ENCODE measurements at regions not wholly inside any gene's neighbourhood (a gene's known extent, or its start where the extent isn't known, plus 50 kb on each side); places are given as distances from the start of the nearest gene placed in this dataset.

GRCh38 chr19:31611046-31611877, 262.0 kb upstream of the TSHZ3 start:
- no peak for DNase-seq

GRCh38 chr19:31612873-31613272, 263.6 kb upstream of the TSHZ3 start:
- no peak for DNase-seq

DNA sequence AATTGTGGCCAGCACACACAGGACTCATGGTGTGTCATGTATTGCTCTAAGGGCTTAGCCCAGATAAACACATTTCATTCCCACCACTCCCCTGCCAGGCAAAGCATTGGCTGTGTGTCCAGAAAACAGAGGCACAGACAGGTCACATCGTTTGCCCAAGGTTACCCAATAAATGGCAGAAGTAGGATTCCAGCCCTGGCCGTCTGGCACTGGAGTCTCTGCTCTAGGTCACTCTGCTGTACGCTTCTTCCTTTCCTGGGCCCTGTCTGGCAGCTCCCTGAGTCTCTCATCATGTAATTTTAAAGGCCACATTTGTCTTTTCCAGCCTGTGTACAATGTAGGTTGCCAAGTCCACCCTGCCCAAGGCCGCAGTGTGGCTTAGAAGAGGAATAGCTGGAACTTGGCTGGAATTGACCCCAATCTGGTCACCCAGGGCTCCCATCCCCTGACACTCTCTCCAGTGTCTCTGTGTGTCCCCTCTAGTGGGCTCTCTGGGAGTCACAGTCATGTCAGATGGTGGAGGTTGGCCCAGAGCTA, 264.5 kb upstream of the TSHZ3 start:
- no peak for DNase-seq

DNA sequence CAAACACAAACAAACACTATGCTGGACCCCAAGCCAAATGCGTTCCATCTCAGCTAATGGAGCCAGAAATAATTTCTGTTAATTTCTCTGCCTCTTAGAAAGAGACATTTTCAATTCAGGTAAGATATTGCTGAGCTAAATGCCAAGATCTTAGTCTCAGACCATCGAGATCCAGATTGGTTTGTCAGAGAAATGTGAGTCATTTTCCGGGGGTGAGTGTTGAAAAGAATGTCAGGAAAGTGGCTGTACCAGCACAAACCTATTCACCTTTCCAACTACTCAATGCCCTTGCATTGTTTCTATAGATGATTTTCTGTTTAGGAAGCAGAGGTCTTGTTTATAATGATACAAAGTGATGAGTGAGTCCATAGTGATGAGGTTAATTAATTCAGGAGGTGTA, 266.8 kb upstream of the TSHZ3 start:
- DNase-seq = no peak

GRCh38 chr19:31617010-31617585, 267.9 kb upstream of the TSHZ3 start:
- DNase-seq = no peak

DNA sequence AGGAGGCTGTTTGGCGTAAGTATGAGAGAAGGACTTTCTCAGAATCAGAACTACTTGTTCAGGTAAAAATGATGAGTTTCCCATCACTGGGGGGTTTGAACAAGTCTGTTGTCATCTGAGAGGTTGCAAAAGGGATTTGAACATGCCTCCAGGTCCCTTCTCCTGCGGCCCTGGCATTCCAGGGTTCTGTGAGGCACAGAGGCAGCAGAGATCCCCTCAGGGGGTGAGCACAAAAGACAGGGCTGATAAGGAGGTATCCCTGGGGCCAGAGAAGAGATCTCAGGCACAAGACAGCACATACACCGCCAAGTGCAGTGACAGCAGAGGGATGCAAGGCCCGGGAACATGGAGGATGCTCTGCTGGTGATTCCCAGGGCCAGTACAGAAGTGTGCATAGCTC, 275.8 kb upstream of the TSHZ3 start:
- DNase-seq = no peak

GRCh38 chr19:31625575-31625974, 276.3 kb upstream of the TSHZ3 start:
- no peak for DNase-seq

DNA sequence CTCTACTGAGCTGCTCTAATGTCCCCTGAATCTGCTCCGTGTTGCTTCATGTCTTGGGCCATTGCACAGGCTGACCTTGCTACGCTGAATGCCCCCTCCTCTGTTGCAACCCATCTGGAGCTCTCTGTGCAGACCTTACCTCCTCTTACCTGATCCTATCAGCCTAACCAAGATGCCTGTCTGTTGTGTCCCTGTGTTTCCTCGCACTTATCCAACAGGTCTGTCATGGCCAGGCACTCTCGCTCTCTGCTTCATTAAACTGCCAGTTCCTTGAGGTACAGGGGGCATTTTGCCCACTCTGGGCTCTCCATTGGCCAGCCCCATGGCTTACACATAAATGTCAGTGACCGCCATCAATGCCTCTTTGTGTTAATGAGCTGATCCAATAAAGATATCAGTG, 277.7 kb upstream of the TSHZ3 start:
- DNase-seq = no peak

DNA sequence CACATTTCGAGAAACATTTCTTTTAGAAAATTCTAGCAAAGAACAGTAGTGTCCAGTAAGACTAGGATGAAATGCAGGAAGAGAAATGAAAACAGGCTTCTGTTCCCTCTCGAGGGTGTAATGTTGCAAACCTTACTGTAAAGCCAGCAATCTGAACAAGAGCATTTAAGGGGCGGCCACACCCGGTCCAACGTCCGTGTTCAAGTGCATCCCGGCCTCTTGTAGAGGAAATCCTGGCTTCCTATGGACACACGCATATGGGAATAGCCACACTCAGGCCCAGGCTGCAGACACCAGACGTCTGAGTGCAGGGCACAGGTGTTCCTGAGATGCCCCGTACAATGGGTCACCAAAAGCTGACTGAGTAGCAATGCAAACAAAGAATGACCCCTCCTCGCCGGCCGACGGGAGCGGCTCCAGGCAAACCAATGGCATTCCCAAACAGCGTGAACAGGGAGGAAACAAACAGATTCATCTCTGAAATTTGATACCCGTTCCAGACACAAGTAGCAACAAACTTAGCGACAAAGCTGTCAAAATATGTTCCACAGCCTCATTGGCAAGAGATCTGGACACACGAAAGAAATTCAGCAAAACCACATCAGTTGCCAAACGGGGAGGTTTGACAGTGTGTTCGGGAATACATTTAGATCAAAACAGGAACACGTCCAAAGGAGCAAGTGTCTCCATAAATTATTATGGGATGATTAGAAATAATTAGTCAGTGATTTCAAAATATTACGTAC, 278.6 kb upstream of the TSHZ3 start:
- DNase-seq = no peak

- no peak for DNase-seq
Measured at GRCh38 chr19:31629579-31630363, 280.5 kb upstream of the TSHZ3 start.

DNA sequence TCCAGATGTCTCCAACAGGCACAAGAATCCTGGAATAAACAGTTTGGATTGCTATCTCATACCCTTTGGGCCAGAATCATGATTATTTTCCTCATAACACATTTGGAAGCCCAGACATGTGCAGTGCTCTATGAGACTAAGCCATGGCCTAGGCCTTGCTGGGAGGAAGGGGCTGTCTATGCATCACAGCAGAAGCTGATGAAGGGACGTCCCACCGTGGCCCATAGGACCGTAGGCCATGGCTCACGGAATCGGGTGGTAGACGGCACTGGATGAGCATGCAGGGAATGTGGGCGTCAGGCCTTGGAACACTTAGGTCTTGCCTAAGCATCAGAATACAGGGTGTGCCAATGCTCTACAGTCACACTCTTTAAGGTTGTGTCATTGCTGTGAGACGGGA, 283.8 kb upstream of the TSHZ3 start:
- no peak for DNase-seq

- DNase-seq = no peak
Measured at GRCh38 chr19:31639306-31639705, 290.1 kb upstream of the TSHZ3 start.

- no peak for DNase-seq
Measured at GRCh38 chr19:31641591-31641990, 292.4 kb upstream of the TSHZ3 start.

- no peak for DNase-seq
Measured at GRCh38 chr19:31648347-31648746, 299.1 kb upstream of the TSHZ3 start.

DNA sequence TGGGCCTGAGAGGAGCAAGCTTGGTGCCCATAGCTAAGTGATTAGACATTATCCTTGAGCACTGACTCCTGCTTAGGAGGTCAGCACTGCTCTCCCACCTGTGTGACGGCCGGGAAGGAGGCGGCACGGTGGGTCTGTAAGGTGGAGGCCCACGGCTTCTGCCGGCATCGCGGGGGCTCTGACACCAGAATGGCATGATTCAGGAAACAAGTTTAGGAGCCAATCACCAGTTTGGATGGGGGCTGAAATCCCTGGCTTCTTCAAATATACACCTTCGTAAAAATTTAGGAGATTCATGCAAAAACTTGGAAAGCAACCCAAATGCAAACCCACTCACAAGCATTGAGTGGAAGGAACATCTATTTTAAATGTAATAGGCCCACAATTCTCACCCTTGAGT, 307.3 kb upstream of the TSHZ3 start:
- no peak for DNase-seq

GRCh38 chr19:31658993-31659896, 310.0 kb upstream of the TSHZ3 start:
- DNase-seq = no peak

DNA sequence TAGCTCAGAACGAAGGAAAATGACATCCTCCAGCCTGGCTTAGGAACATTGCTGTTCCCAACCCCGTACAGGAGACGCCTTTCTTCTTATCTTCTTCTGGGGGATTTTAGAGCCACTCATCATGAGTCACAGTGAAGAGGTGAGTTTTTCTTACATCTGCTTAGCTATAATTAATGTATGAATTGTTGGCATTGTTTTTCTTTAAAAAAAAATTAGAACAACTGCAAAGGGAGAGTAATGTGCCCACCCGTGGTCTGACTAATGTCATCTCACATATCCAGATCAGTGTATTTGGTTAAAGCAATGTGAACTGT, 310.6 kb upstream of the TSHZ3 start:
- no peak for DNase-seq

DNA sequence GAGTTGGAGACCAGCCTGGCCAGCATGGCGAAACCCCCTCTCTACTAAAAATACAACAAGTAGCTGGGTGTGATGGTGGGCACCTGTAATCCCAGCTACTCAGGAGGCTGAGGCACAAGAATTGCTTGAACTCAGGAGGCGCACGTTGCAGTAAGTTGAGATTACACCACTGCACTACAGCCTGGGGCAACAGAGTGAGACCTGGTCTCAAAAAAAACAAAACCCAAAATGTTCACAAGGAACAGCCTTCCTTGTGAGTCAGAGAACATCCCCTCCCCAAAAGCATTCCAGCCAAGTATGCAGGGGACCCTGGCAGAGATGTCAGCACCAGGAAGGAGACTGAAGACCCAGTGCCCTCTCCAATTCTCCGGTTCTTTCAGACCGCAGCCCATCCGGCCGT, 314.9 kb upstream of the TSHZ3 start:
- DNase-seq = no peak

DNA sequence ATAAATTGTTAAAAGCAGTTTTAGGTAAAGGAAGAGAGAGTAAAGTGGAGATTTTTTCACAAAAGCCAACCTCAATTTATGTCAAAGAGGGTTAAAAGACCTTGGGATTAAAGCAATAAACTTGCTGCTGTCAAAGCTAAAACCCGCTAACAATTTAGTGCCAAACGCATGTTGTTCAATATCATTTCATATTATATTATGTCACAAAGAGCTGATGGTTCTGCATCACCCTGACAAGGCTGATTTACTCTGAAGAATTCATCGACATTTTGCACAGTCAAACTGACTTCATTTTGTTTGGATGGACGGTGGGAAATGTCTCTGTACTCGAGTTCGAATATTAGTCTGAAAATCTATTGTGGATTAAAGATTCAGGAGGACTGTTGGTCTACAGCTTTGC, 315.8 kb upstream of the TSHZ3 start:
- DNase-seq = no peak

GRCh38 chr19:31666126-31666525, 316.9 kb upstream of the TSHZ3 start:
- DNase-seq = no peak

DNA sequence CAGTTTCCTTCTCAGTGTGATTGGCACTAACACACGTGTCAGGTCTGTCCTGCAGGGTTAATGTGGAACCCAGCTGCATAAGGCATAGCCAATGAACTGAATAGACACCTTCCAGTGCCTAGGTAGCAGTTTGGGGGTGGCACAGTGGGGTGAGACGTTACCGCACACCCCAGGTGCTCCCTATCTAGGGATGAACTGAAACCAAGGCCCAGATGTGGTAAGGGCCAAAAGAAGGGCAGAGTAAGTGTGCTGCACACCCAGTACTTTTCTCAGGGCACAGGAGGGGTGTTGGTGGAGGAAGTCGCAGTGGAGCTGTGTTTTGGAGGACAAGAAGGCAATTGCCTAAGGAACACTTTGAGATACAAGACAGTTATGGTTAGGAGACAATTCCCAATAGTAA, 317.9 kb upstream of the TSHZ3 start:
- DNase-seq = no peak

DNA sequence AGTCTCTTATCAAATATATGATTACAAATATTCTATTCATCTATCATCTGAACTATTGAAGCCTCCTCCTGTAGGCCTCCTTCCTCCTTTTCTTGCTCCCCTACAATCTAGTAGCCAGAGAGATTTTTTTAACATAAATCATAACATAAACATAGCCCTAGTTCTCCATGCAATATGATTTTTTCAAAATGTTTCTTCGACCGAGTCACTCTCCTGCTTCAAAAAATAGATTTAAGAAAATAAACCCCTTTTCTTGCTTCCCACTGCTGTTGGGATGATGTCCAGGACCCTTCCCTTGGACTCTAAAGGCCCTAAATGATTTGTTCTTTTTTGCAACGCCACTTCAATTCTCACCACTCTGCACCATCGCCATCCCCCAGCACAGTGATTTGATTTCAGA, 319.7 kb upstream of the TSHZ3 start:
- DNase-seq = no peak

Data from activated CD4-positive, alpha-beta T cell treated with anti-CD3 and anti-CD28 coated beads for 4 hours (primary cell).